HFFc6 (cell line): ENCODE measurements at regions not wholly inside any gene's neighbourhood (a gene's known extent, or its start where the extent isn't known, plus 50 kb on each side); places are given as distances from the start of the nearest gene placed in this dataset.

ENCODE experiments used
- DNase-seq: peaks from one replicate; pipeline ENCODE4 v3.0.0-alpha.2; 2018
- H3K27ac Mint-ChIP-seq: 2 replicates; pipeline ENCODE4 v1.8.0; 2020; ENCODE audit warnings: mild to moderate bottlenecking, mixed read lengths
- H3K27me3 Mint-ChIP-seq: 2 replicates; pipeline ENCODE4 v1.8.0; 2021; ENCODE audit warnings: mild to moderate bottlenecking, moderate library complexity, mixed read lengths; ENCODE audit not compliant: insufficient read depth
- H3K36me3 Mint-ChIP-seq: 2 replicates; pipeline ENCODE4 v1.8.0; 2021; ENCODE audit warnings: low read depth, mixed read lengths
- H3K4me1 Mint-ChIP-seq: 2 replicates; pipeline ENCODE4 v1.8.0; 2020; ENCODE audit warnings: low read depth, mixed read lengths
- H3K4me3 Mint-ChIP-seq: 2 replicates; pipeline ENCODE4 v1.8.0; 2020; ENCODE audit warnings: mild to moderate bottlenecking, moderate library complexity, mixed read lengths
- H3K9me3 Mint-ChIP-seq: 2 replicates; pipeline ENCODE4 v1.8.0; 2020; ENCODE audit warnings: mild to moderate bottlenecking, mixed read lengths
- TF ChIP-seq, protein P1 (sequence below): fragments of 200-600 bp; sonication (generic); IDR thresholded peaks from 2 replicates; pipeline ENCODE4 v1.5.0; 2021; ENCODE audit warnings: antibody characterized with exemption, mild to moderate bottlenecking

GRCh38 chr15:36389107-36389506, 190.3 kb upstream of the CDIN1 start:
- H3K36me3 Mint-ChIP-seq: peaks cover 1% of the 10 kb centered on the region; the same call in 1 of the 2 replicates
- no peaks in the 10 kb centered on the region for H3K4me1 Mint-ChIP-seq
- DNase-seq: no peak
- TF ChIP-seq, protein P1, sequence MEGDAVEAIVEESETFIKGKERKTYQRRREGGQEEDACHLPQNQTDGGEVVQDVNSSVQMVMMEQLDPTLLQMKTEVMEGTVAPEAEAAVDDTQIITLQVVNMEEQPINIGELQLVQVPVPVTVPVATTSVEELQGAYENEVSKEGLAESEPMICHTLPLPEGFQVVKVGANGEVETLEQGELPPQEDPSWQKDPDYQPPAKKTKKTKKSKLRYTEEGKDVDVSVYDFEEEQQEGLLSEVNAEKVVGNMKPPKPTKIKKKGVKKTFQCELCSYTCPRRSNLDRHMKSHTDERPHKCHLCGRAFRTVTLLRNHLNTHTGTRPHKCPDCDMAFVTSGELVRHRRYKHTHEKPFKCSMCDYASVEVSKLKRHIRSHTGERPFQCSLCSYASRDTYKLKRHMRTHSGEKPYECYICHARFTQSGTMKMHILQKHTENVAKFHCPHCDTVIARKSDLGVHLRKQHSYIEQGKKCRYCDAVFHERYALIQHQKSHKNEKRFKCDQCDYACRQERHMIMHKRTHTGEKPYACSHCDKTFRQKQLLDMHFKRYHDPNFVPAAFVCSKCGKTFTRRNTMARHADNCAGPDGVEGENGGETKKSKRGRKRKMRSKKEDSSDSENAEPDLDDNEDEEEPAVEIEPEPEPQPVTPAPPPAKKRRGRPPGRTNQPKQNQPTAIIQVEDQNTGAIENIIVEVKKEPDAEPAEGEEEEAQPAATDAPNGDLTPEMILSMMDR: no peak
- H3K27ac Mint-ChIP-seq: no peak overlapping the region
- H3K4me3 Mint-ChIP-seq: no peak overlapping the region
- H3K9me3 Mint-ChIP-seq: no peaks in the 10 kb centered on the region
- no peaks in the 10 kb centered on the region; the same call in 1 of the 2 replicates for H3K27me3 Mint-ChIP-seq

GRCh38 chr15:36390491-36390890, 188.9 kb upstream of the CDIN1 start:
- no peak for DNase-seq
- H3K27me3 Mint-ChIP-seq: no peaks in the 10 kb centered on the region; the same call in 1 of the 2 replicates
- H3K27ac Mint-ChIP-seq: no peak overlapping the region
- TF ChIP-seq, protein P1: no peak
- no peaks in the 10 kb centered on the region for H3K9me3 Mint-ChIP-seq
- H3K4me3 Mint-ChIP-seq: no peak overlapping the region
- peaks cover 4% of the 10 kb centered on the region; the same call in 1 of the 2 replicates for H3K36me3 Mint-ChIP-seq
- H3K4me1 Mint-ChIP-seq: no peaks in the 10 kb centered on the region

- TF ChIP-seq, protein P1: no peak
- Mint-ChIP-seq H3K4me3 (no peak overlapping the region), H3K4me1 (no peaks in the 10 kb centered on the region), H3K27ac (no peak overlapping the region), H3K9me3 (no peaks in the 10 kb centered on the region), H3K36me3 (peaks cover 4% of the 10 kb centered on the region; the same call in 1 of the 2 replicates), H3K27me3 (no peaks in the 10 kb centered on the region; the same call in 1 of the 2 replicates)
- DNase-seq: no peak
Measured at GRCh38 chr15:36392676-36393266, 186.7 kb upstream of the CDIN1 start.

DNA sequence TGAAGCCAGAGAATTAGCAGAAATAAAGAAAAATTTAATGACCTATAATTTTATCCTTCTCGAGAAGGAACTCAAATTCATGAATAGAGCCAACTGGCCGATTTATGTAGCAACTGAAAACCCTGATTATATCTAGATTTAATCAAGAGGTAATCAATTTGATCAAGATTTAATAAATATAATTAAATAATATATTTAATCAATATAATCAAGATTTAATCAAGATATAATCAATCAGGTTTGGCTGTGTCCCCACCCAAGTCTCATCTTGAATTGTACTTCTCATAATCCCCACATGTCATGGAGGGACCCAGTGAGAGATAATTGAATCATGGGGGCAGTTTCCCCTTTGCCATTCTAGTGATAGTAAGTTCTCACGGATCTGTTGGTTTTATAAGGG, 181.2 kb upstream of the CDIN1 start:
- TF ChIP-seq, protein P1: no peak
- Mint-ChIP-seq H3K4me3 (no peak overlapping the region), H3K36me3 (peaks cover 4% of the 10 kb centered on the region; the same call in 1 of the 2 replicates), H3K27ac (no peak overlapping the region), H3K9me3 (no peaks in the 10 kb centered on the region), H3K4me1 (no peaks in the 10 kb centered on the region), H3K27me3 (no peaks in the 10 kb centered on the region)
- no peak for DNase-seq

DNA sequence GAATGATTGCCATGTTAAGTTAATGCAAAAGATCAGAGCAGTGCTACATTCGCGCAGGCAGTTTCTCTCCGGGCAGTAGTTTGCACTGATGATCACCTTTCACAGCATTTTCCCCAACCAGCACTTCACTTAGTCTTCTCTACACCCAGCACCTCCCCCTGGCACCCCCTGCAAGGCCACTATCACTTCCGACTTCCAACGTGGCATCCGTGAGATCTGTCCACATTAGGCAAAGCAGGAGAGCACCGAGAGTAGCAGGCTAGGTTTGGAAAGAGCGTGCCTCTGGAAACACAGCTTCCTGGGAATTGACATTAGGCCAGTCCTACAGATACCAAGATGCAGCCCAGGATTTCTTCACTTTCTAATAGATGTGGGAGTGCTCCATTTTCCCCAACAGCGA, 180.2 kb upstream of the CDIN1 start:
- TF ChIP-seq, protein P1: no peak
- Mint-ChIP-seq H3K27ac (no peak overlapping the region), H3K4me3 (no peak overlapping the region), H3K36me3 (peaks cover 2% of the 10 kb centered on the region; the same call in 1 of the 2 replicates), H3K27me3 (no peaks in the 10 kb centered on the region; the same call in 1 of the 2 replicates), H3K9me3 (no peaks in the 10 kb centered on the region), H3K4me1 (no peaks in the 10 kb centered on the region)
- no peak for DNase-seq
